OCI-LY1 (cell line): ENCODE measurements at regions not wholly inside any gene's neighbourhood (a gene's known extent, or its start where the extent isn't known, plus 50 kb on each side); places are given as distances from the start of the nearest gene placed in this dataset.
A peak's percentile ranks its signal among the peaks of the same experiment; 100 is the strongest.

ENCODE experiments used
- H2AFZ ChIP-seq: fragments of 200-600 bp; sonication (generic), shearing (Covaris generic); 2 replicates; pipeline ENCODE4 v1.6.0; 2014; ENCODE audit warnings: antibody characterized with exemption, mild to moderate bottlenecking, low read length
- H3F3A ChIP-seq: fragments of 200-600 bp; sonication (generic), shearing (Covaris generic); 2 replicates; pipeline ENCODE4 v1.6.0; 2014; ENCODE audit warnings: mild to moderate bottlenecking, antibody characterized with exemption, low read length, moderate library complexity; ENCODE audit not compliant: insufficient read depth
- H3K27ac ChIP-seq: fragments of 200-600 bp; sonication (generic); 2 replicates; pipeline ENCODE4 v1.5.1; 2014; ENCODE audit warnings: low read length, mixed run types, mild to moderate bottlenecking, low read depth; ENCODE audit not compliant: poor library complexity, severe bottlenecking
- H3K27me3 ChIP-seq: fragments of 200-600 bp; sonication (generic); 2 replicates; pipeline ENCODE4 v1.6.0; 2014; ENCODE audit warnings: antibody characterized with exemption, mild to moderate bottlenecking, low read length, moderate library complexity; ENCODE audit not compliant: insufficient read depth
- H3K36me3 ChIP-seq: fragments of 200-600 bp; sonication (generic); 2 replicates; pipeline ENCODE4 v1.6.1; 2014; ENCODE audit warnings: mild to moderate bottlenecking, antibody characterized with exemption, low read length, moderate library complexity, mixed read lengths; ENCODE audit not compliant: insufficient read depth
- H3K4me1 ChIP-seq: fragments of 200-600 bp; sonication (generic); 2 replicates; pipeline ENCODE4 v1.5.1; 2014; ENCODE audit warnings: mild to moderate bottlenecking, low read length, moderate library complexity; ENCODE audit not compliant: insufficient read depth, severe bottlenecking
- H3K4me2 ChIP-seq: fragments of 200-600 bp; sonication (generic), shearing (Covaris generic); 2 replicates; pipeline ENCODE4 v1.6.1; 2014; ENCODE audit warnings: low read length
- H3K4me3 ChIP-seq: fragments of 200-600 bp; sonication (generic); 2 replicates; pipeline ENCODE4 v1.5.1; 2014; ENCODE audit warnings: low read length, low read depth, mild to moderate bottlenecking, mixed read lengths; ENCODE audit not compliant: poor library complexity, severe bottlenecking
- H3K79me2 ChIP-seq: fragments of 200-600 bp; shearing (Covaris generic); 2 replicates; pipeline ENCODE4 v1.6.1; 2016; ENCODE audit warnings: mixed run types, low read length, mixed read lengths; ENCODE audit not compliant: insufficient read depth
- H3K9ac ChIP-seq: fragments of 200-600 bp; sonication (generic), shearing (Covaris generic); 2 replicates; pipeline ENCODE4 v1.6.1; 2014; ENCODE audit warnings: mild to moderate bottlenecking, low read length, mixed read lengths
- H3K9me2 ChIP-seq: fragments of 200-600 bp; sonication (generic), shearing (Covaris generic); 2 replicates; pipeline ENCODE4 v1.6.1; 2014; ENCODE audit warnings: low read depth, mild to moderate bottlenecking, low read length, mixed read lengths
- H3K9me3 ChIP-seq: fragments of 200-600 bp; shearing (Covaris generic); 2 replicates; pipeline ENCODE4 v1.6.1; 2014; ENCODE audit warnings: low read length, mixed read lengths
- H4K20me1 ChIP-seq: fragments of 200-600 bp; sonication (generic), shearing (Covaris generic); 2 replicates; pipeline ENCODE4 v1.6.0; 2016; ENCODE audit warnings: mild to moderate bottlenecking, low read length; ENCODE audit not compliant: insufficient read depth
- EZH2 ChIP-seq: fragments of 200-600 bp; sonication (generic), shearing (Covaris generic); IDR thresholded peaks from 2 replicates; pipeline ENCODE4 v1.8.0; 2017; ENCODE audit warnings: borderline replicate concordance, mixed run types, mild to moderate bottlenecking, antibody characterized with exemption, low read length, moderate library complexity, mixed read lengths
- TF ChIP-seq, protein P1 (sequence below): fragments of 200-600 bp; sonication (generic), shearing (Covaris generic); IDR thresholded peaks from 2 replicates; pipeline ENCODE4 v1.5.1; 2017; ENCODE audit warnings: mild to moderate bottlenecking, antibody characterized with exemption, low read length, moderate library complexity, mixed read lengths

DNA sequence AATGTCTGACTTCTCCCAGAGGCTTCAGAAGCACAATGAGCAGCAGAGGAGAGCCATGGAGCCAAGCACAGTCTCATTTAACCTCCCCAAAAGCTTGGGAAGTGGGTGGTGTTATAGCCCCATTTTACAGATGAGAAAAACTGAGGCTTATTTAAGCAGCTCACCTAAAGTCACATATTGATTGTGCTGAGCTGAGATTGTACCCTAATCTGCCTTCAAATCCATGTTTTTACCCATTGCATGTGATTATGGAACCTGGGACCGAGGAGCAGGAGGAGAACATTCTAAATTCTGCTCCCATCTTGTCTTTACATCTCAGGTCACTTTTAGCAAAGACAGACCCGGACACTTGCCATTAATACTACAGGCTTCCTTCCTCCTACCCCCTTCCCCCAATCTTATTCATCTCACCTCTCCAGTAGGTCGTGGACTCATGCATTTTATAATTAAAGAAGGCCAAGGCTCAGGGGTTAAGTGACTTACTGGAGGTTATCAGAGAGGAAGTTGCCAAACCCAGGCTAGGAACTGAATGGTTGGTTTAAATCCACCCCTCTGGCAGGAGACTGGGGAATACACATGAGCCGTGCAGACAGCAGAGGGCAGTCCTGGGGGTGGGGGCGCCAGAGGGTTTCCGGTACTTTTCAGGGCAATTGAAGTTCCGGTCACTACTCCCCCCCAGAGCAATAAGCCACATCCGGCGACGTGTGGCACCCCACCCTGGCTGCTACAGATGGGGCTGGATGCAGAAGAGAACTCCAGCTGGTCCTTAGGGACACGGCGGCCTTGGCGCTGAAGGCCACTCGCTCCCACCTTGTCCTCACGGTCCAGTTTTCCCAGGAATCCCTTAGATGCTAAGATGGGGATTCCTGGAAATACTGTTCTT is 51.0 kb upstream of the IL17B start:
- Histone ChIP-seq H3K79me2 (no peaks in the 10 kb centered on the region), H3K9me2 (no peaks in the 10 kb centered on the region), H3K9me3 (peaks cover 3% of the 10 kb centered on the region; the same call in 1 of the 2 replicates), H3K4me2 (no peak overlapping the region), H3F3A (no peaks in the 10 kb centered on the region), H3K9ac (no peak overlapping the region), H2AFZ (no peak overlapping the region), H3K4me1 (no peaks in the 10 kb centered on the region), H4K20me1 (no peaks in the 10 kb centered on the region), H3K4me3 (no peak overlapping the region), H3K27ac (no peak overlapping the region), H3K36me3 (no peaks in the 10 kb centered on the region; the same call in 1 of the 2 replicates), H3K27me3 (no peaks in the 10 kb centered on the region; the same call in 1 of the 2 replicates)
- no peak for TF ChIP-seq EZH2
- TF ChIP-seq, protein P1, sequence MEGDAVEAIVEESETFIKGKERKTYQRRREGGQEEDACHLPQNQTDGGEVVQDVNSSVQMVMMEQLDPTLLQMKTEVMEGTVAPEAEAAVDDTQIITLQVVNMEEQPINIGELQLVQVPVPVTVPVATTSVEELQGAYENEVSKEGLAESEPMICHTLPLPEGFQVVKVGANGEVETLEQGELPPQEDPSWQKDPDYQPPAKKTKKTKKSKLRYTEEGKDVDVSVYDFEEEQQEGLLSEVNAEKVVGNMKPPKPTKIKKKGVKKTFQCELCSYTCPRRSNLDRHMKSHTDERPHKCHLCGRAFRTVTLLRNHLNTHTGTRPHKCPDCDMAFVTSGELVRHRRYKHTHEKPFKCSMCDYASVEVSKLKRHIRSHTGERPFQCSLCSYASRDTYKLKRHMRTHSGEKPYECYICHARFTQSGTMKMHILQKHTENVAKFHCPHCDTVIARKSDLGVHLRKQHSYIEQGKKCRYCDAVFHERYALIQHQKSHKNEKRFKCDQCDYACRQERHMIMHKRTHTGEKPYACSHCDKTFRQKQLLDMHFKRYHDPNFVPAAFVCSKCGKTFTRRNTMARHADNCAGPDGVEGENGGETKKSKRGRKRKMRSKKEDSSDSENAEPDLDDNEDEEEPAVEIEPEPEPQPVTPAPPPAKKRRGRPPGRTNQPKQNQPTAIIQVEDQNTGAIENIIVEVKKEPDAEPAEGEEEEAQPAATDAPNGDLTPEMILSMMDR = peak; percentile 14; the same call in 1 of the 2 replicates
